ENCODE measurements at regions not wholly inside any gene's neighbourhood (a gene's known extent, or its start where the extent isn't known, plus 50 kb on each side); places are given as distances from the start of the nearest gene placed in this dataset.
A peak's percentile ranks its signal among the peaks of the same experiment; 100 is the strongest.

DNA sequence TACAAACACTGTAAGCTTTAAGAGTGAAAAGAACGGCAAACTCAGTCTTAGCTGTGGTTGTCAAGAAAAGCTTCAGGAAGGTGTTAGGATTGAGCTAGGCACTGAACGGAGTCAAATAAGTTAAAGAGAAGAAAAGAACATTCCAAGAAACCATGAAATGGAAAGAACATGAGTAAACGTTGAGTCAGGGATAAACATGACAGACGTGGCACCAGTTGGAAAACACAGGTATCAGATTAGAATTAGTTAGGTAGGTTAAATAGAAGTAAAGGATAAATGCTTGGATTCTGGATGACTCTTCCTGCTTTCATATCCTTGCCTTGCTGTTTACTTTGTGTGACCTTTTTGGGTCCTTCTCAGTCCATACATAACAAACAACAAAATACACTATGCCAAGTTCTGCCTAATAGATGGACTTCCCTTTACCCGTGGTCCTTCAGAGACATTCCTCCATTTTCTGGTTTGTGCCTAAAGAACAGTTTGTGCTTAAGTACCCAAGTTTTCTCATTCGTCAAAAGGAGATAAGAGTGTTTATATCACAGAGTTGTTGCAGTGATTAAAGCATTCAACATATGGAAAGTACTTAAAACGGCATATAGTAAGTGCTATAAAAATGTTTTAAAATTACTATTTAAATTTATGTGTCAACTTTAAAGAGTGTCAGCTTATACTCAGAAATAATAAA, 446.9 kb downstream of the TMA16 start:
- Mint-ChIP-seq H3K36me3 (no peaks in the 10 kb centered on the region), H3K9me3 (peaks cover 0 to 11% (median 6%) of the 10 kb centered on the region in 7 donors), H3K4me3 (no peak overlapping the region), H3K27ac (no peak overlapping the region), H3K4me1 (no peaks in the 10 kb centered on the region), H3K27me3 (no peaks in the 10 kb centered on the region)
- DNase-seq (no peak), ATAC-seq (ENCODE audit: low read depth in 2 of 2) (no peak)

GRCh38 chr4:163948920-163949455, 454.5 kb downstream of the TMA16 start:
- ATAC-seq (ENCODE audit: low read depth in 2 of 2) (no peak), DNase-seq (no peak)
- no peaks in the 10 kb centered on the region for H3K4me1 Mint-ChIP-seq

DNA sequence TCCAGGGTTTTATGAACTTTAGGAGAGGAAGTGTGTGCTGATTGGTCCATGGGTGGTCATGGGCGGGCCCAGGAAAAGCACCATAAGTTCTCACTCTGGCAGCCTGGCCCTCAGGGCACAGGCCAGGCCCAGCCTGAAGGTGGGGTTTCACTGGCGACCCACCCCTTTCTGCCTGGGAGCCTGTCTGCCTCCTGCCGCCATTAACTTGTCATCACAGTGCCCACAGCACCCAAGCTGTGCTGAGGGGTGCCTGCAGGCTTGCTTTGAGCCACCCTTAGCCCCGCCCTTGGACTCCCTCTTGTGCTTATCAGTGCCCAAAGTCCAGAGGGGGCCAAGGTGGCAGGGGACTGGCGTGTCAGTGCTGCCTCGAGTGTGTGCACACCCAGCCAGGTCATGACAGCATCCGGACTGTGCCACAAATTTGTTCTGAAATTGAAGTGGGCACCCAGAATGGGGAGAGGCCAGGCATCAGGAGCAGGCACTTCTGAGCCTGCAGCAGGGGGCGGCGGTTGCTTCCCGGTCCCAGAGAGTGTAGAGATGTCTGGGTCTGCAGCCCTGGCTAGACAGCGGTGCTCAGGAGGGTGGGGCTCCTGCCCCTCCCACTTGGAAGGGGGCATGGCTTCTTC, 455.6 kb downstream of the TMA16 start:
- Mint-ChIP-seq H3K27me3 (no peaks in the 10 kb centered on the region), H3K4me1 (no peaks in the 10 kb centered on the region), H3K4me3 (no peak overlapping the region), H3K27ac (no peak overlapping the region), H3K36me3 (no peaks in the 10 kb centered on the region), H3K9me3 (peaks cover 0 to 4% (median 0%) of the 10 kb centered on the region in 7 donors)
- DNase-seq (no peak), ATAC-seq (ENCODE audit: low read depth in 2 of 2) (no peak)

More at GRCh38 chr4:163948920-163949455, 454.5 kb downstream of the TMA16 start:
- H3K36me3 Mint-ChIP-seq = no peaks in the 10 kb centered on the region
- no peaks in the 10 kb centered on the region for H3K27me3 Mint-ChIP-seq
- H3K9me3 Mint-ChIP-seq = peaks cover 0 to 4% (median 0%) of the 10 kb centered on the region in 7 donors
- H3K4me3 Mint-ChIP-seq = no peak overlapping the region
- no peak overlapping the region for H3K27ac Mint-ChIP-seq

DNA sequence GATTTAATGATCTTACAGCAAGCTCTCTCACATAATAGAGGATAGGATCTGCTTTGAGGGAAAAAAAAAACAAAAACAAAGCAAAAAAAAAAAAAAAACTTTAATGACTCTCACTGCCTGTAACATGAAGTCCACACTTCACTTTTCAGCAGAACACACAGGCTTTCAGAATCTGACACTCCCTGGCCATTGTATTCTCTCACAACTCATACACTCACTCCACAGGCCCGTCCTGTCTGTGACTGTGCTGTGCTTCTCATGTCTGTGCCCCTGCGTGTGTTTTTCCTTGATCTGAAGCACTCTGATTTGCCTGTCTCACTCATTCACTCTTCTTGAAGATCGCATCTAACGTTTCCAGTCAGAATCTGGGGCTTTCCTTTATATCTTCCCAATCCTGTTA, 460.8 kb downstream of the TMA16 start:
- no peak overlapping the region for H3K4me3 Mint-ChIP-seq
- peaks cover 0 to under 1% (median 0%) of the 10 kb centered on the region in 7 donors for H3K9me3 Mint-ChIP-seq

GRCh38 chr4:163958751-163959150, 464.3 kb downstream of the TMA16 start:
- Mint-ChIP-seq H3K36me3 (no peaks in the 10 kb centered on the region), H3K27me3 (no peaks in the 10 kb centered on the region), H3K4me3 (no peak overlapping the region), H3K4me1 (no peaks in the 10 kb centered on the region), H3K27ac (no peak overlapping the region), H3K9me3 (peaks cover 0 to 2% (median 0%) of the 10 kb centered on the region in 7 donors)
- ATAC-seq (ENCODE audit: low read depth in 2 of 2) (no peak), DNase-seq (no peak)

More for the DNA sequence above, 460.8 kb downstream of the TMA16 start:
- H3K27me3 Mint-ChIP-seq = no peaks in the 10 kb centered on the region
- DNase-seq (no peak), ATAC-seq (ENCODE audit: low read depth in 2 of 2) (no peak)
- no peak overlapping the region for H3K27ac Mint-ChIP-seq
- H3K36me3 Mint-ChIP-seq = no peaks in the 10 kb centered on the region
- H3K4me1 Mint-ChIP-seq = no peaks in the 10 kb centered on the region

GRCh38 chr4:163959932-163960331, 465.4 kb downstream of the TMA16 start:
- ATAC-seq (ENCODE audit: low read depth in 2 of 2) (no peak), DNase-seq (no peak)
- H3K36me3 Mint-ChIP-seq = no peaks in the 10 kb centered on the region
- H3K4me1 Mint-ChIP-seq = no peaks in the 10 kb centered on the region
- no peak overlapping the region for H3K27ac Mint-ChIP-seq
- no peak overlapping the region for H3K4me3 Mint-ChIP-seq
- no peaks in the 10 kb centered on the region for H3K27me3 Mint-ChIP-seq
- peaks cover 0 to 2% (median 0%) of the 10 kb centered on the region in 7 donors for H3K9me3 Mint-ChIP-seq

DNA sequence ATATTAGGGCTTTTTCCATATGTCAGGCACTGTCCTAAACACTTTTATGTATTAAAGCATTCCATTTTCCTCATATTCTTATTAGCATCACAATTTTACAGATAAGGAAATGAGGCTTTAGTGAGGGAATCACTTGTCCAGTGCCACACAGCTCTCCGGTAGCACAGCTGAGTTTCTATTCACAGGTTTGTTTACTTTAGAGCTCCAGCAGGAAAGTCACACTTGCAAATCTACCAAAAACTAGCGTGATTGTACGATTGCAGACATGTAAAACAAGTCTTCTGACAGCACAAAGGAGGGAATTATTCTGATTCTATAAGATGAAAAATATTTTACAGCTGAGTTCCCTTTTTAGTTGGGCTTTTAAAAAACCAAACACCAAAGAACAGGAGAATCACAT, 472.1 kb downstream of the TMA16 start:
- H3K36me3 Mint-ChIP-seq = no peaks in the 10 kb centered on the region
- peak overlapping the region in 1 of 6 donors; percentile 2 for H3K27ac Mint-ChIP-seq
- H3K27me3 Mint-ChIP-seq = peaks cover 0 to 5% (median 0%) of the 10 kb centered on the region in 3 donors
- ATAC-seq (ENCODE audit: low read depth in 2 of 2) (no peak), DNase-seq (no peak)
- no peak overlapping the region for H3K4me3 Mint-ChIP-seq
- no peaks in the 10 kb centered on the region for H3K4me1 Mint-ChIP-seq
- H3K9me3 Mint-ChIP-seq = no peaks in the 10 kb centered on the region

DNA sequence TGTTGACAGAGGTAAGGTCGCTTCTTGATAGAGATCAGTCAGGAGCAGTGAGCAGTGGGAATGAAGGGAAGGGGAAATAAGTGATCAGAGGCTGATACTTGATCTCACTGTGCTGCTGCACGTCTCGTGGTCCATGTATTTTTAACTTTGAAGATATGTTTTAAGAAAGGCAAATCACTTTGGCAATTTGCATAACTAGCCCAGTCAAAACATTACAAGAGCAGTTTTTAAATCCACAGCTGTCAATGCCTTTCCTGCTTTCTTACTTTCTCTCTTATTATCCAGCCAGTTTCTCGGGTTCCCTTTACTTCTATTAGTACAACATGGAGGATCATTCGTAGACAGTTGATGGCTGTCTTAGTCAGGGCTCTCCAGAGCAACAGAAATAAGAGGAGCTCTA, 472.8 kb downstream of the TMA16 start:
- Mint-ChIP-seq H3K36me3 (no peaks in the 10 kb centered on the region), H3K4me3 (no peak overlapping the region), H3K4me1 (no peaks in the 10 kb centered on the region), H3K27me3 (peaks cover 0 to 5% (median 0%) of the 10 kb centered on the region in 3 donors), H3K9me3 (no peaks in the 10 kb centered on the region), H3K27ac (no peak overlapping the region)
- DNase-seq (no peak), ATAC-seq (ENCODE audit: low read depth in 2 of 2) (no peak)

DNA sequence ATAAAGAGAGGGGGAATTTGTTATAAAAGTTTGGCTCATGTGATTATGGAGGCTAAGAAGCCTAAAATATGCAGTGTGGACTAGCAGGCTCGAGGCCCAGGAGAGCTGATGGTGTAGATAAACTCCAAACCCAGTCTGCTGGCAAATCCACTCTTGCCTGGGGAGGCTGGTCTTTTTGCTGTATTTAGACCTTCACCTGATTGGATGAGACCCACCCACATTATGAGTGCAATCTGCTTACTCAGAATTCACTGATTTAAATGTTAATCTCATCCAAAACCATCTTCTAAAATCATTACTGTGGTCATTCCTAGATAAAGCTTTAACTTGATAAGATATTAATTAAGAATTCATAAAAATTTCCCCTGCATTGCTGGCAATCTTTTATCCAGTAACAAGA, 473.2 kb downstream of the TMA16 start:
- Mint-ChIP-seq H3K27ac (no peak overlapping the region), H3K4me1 (no peaks in the 10 kb centered on the region), H3K4me3 (no peak overlapping the region), H3K36me3 (no peaks in the 10 kb centered on the region), H3K9me3 (no peaks in the 10 kb centered on the region), H3K27me3 (peaks cover 0 to 5% (median 0%) of the 10 kb centered on the region in 3 donors)
- DNase-seq (no peak), ATAC-seq (ENCODE audit: low read depth in 2 of 2) (no peak)

- H3K27me3 Mint-ChIP-seq = peaks cover 0 to 5% (median 0%) of the 10 kb centered on the region in 3 donors
- DNase-seq (no peak), ATAC-seq (ENCODE audit: low read depth in 2 of 2) (no peak)
- H3K9me3 Mint-ChIP-seq = no peaks in the 10 kb centered on the region
- no peak overlapping the region for H3K27ac Mint-ChIP-seq
- H3K4me1 Mint-ChIP-seq = no peaks in the 10 kb centered on the region
- no peak overlapping the region for H3K4me3 Mint-ChIP-seq
- H3K36me3 Mint-ChIP-seq = no peaks in the 10 kb centered on the region
Observed at GRCh38 chr4:163969291-163969690, 474.8 kb downstream of the TMA16 start.

GRCh38 chr4:163976588-163976987, 482.1 kb downstream of the TMA16 start:
- H3K36me3 Mint-ChIP-seq = no peaks in the 10 kb centered on the region
- peaks cover 0 to under 1% (median 0%) of the 10 kb centered on the region in 3 donors for H3K27me3 Mint-ChIP-seq
- no peaks in the 10 kb centered on the region for H3K9me3 Mint-ChIP-seq
- ATAC-seq (ENCODE audit: low read depth in 2 of 2) (no peak), DNase-seq (no peak)
- H3K27ac Mint-ChIP-seq = no peak overlapping the region
- no peaks in the 10 kb centered on the region for H3K4me1 Mint-ChIP-seq
- no peak overlapping the region for H3K4me3 Mint-ChIP-seq

- H3K4me3 Mint-ChIP-seq = no peak overlapping the region
- H3K27ac Mint-ChIP-seq = no peak overlapping the region
- ATAC-seq (ENCODE audit: low read depth in 2 of 2) = no peak
- H3K27me3 Mint-ChIP-seq = peaks cover 0 to 10% (median 7%) of the 10 kb centered on the region in 3 donors
- no peaks in the 10 kb centered on the region for H3K36me3 Mint-ChIP-seq
- H3K9me3 Mint-ChIP-seq = no peaks in the 10 kb centered on the region
- no peak for DNase-seq
- H3K4me1 Mint-ChIP-seq = no peaks in the 10 kb centered on the region
Observed at GRCh38 chr4:163988391-163988790, 493.9 kb downstream of the TMA16 start.

GRCh38 chr4:163988865-163989264, 494.4 kb downstream of the TMA16 start:
- Mint-ChIP-seq H3K4me3 (no peak overlapping the region), H3K9me3 (no peaks in the 10 kb centered on the region), H3K4me1 (no peaks in the 10 kb centered on the region), H3K27me3 (peaks cover 0 to 10% (median 7%) of the 10 kb centered on the region in 3 donors), H3K27ac (no peak overlapping the region), H3K36me3 (no peaks in the 10 kb centered on the region)
- no peak for DNase-seq
- ATAC-seq (ENCODE audit: low read depth in 2 of 2) = no peak

GRCh38 chr4:163991298-163991865, 496.9 kb downstream of the TMA16 start:
- Mint-ChIP-seq H3K36me3 (no peaks in the 10 kb centered on the region), H3K4me1 (no peaks in the 10 kb centered on the region), H3K27ac (peak overlapping the region in 1 of 6 donors; percentile 31), H3K27me3 (peaks cover 0 to 10% (median 7%) of the 10 kb centered on the region in 3 donors), H3K4me3 (no peak overlapping the region), H3K9me3 (no peaks in the 10 kb centered on the region)
- no peak for DNase-seq
- no peak for ATAC-seq (ENCODE audit: low read depth in 2 of 2)
